ENCODE measurements at regions not wholly inside any gene's neighbourhood (a gene's known extent, or its start where the extent isn't known, plus 50 kb on each side); places are given as distances from the start of the nearest gene placed in this dataset.

DNA sequence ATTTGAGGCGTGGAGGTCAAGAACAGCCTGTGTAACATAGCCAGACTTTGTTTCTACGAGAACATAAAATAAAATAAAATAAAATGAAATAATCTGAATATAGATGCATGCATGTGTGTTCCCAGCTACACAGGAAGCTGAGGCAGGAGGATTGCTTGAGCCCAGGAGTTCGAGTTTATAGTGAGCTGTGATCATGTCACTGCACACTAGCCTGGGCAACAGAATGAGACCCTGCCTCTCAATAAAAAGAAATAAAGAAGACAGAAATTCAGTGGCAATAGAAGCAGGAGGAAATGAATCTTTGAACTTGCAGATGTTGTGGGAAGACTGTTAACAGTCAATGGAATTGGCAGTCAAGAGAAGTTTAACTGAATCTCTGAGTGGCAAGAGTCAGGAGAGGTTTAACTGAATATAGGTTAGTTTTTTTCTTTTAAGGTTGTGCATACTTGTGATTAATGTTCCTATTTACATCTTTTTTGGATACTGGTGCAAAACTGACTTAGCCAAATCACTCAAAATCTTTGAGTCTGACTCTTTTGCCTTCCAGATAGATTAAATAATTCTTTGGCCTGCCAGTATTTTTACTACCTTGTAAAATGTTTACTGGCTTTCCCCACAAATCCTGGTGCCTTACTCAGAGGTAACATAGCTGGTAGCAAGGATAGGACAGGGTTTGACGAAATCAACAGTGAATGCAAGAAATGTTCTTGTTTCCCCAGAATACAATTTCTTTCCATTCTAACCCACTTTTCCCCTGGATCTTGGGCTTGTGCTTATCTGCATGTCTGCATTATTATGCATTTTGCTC, 361.4 kb downstream of the PDCD6IP start:
- TF ChIP-seq, protein P1, sequence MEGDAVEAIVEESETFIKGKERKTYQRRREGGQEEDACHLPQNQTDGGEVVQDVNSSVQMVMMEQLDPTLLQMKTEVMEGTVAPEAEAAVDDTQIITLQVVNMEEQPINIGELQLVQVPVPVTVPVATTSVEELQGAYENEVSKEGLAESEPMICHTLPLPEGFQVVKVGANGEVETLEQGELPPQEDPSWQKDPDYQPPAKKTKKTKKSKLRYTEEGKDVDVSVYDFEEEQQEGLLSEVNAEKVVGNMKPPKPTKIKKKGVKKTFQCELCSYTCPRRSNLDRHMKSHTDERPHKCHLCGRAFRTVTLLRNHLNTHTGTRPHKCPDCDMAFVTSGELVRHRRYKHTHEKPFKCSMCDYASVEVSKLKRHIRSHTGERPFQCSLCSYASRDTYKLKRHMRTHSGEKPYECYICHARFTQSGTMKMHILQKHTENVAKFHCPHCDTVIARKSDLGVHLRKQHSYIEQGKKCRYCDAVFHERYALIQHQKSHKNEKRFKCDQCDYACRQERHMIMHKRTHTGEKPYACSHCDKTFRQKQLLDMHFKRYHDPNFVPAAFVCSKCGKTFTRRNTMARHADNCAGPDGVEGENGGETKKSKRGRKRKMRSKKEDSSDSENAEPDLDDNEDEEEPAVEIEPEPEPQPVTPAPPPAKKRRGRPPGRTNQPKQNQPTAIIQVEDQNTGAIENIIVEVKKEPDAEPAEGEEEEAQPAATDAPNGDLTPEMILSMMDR (IDR thresholded peaks at IDR 0.05), result no peak
- TF ChIP-seq POLR2AphosphoS5 (IDR thresholded peaks at IDR 0.05; ENCODE audit: low read depth, low read length), result no peak
- TF ChIP-seq, protein P2, sequence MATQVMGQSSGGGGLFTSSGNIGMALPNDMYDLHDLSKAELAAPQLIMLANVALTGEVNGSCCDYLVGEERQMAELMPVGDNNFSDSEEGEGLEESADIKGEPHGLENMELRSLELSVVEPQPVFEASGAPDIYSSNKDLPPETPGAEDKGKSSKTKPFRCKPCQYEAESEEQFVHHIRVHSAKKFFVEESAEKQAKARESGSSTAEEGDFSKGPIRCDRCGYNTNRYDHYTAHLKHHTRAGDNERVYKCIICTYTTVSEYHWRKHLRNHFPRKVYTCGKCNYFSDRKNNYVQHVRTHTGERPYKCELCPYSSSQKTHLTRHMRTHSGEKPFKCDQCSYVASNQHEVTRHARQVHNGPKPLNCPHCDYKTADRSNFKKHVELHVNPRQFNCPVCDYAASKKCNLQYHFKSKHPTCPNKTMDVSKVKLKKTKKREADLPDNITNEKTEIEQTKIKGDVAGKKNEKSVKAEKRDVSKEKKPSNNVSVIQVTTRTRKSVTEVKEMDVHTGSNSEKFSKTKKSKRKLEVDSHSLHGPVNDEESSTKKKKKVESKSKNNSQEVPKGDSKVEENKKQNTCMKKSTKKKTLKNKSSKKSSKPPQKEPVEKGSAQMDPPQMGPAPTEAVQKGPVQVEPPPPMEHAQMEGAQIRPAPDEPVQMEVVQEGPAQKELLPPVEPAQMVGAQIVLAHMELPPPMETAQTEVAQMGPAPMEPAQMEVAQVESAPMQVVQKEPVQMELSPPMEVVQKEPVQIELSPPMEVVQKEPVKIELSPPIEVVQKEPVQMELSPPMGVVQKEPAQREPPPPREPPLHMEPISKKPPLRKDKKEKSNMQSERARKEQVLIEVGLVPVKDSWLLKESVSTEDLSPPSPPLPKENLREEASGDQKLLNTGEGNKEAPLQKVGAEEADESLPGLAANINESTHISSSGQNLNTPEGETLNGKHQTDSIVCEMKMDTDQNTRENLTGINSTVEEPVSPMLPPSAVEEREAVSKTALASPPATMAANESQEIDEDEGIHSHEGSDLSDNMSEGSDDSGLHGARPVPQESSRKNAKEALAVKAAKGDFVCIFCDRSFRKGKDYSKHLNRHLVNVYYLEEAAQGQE (IDR thresholded peaks at IDR 0.05; ENCODE audit: insufficient read depth in 1 of 2, low read depth in 2 of 2, low read length in 1 of 2), result no peak
